H1 (cell line): ENCODE measurements at regions not wholly inside any gene's neighbourhood (a gene's known extent, or its start where the extent isn't known, plus 50 kb on each side); places are given as distances from the start of the nearest gene placed in this dataset.

Experiments used
- CTCF ChIA-PET: fragments of 300-600 bp; sonication (Branson Sonifier 250); formaldehyde crosslinking; loops from one replicate; lab custom pipeline; 2021; ENCODE audit not compliant: partially characterized antibody; lab: Charles Lee
- POLR2A ChIA-PET: fragments of 300-600 bp; sonication (Branson Sonifier 250); formaldehyde crosslinking; loops from one replicate; lab custom pipeline; 2021; ENCODE audit warnings: inconsistent platforms; ENCODE audit not compliant: partially characterized antibody; lab: Charles Lee
- DNase-seq, 2 experiments: peaks; one replicate each; pipeline versions ENCODE4 v3.0.0 to v3.0.0-alpha.2; 2010 to 2022; ENCODE audit warnings: low spot score in 2 of 2, low read depth in 1 of 2, mixed read lengths in 1 of 2
- FAIRE-seq: peaks from 2 replicates; lab custom pipeline; 2011; peaks lifted over from hg19 to GRCh38; lab: Jason Lieb, UNC
- H2AFZ ChIP-seq: 2 replicates; pipeline ENCODE4 v1.8.1; 2012; ENCODE audit warnings: low read length, inconsistent platforms
- H2AK5ac ChIP-seq: 2 replicates; pipeline ENCODE4 v1.6.1; 2013; ENCODE audit warnings: low read depth, low read length
- H2BK120ac ChIP-seq: replicated peaks from 2 replicates; pipeline ENCODE3; 2013; ENCODE audit warnings: low read depth, low read length, inconsistent platforms
- H2BK12ac ChIP-seq: 2 replicates; pipeline ENCODE4 v1.6.1; 2013; ENCODE audit warnings: low read depth, low read length
- H2BK15ac ChIP-seq: 2 replicates; pipeline ENCODE4 v1.6.1; 2013; ENCODE audit warnings: low read length
- H2BK20ac ChIP-seq: 2 replicates; pipeline ENCODE4 v1.6.1; 2013; ENCODE audit warnings: low read length
- H2BK5ac ChIP-seq: 2 replicates; pipeline ENCODE4 v1.6.1; 2013; ENCODE audit warnings: low read depth, low read length
- H3K14ac ChIP-seq: 2 replicates; pipeline ENCODE4 v1.6.1; 2013; ENCODE audit warnings: inconsistent platforms; ENCODE audit not compliant: insufficient read length
- H3K18ac ChIP-seq: 2 replicates; pipeline ENCODE4 v1.6.1; 2013; ENCODE audit warnings: low read length; ENCODE audit errors: extremely low read depth
- H3K23ac ChIP-seq: 2 replicates; pipeline ENCODE4 v1.6.1; 2013; ENCODE audit warnings: inconsistent platforms; ENCODE audit not compliant: insufficient read length
- H3K23me2 ChIP-seq: 2 replicates; pipeline ENCODE4 v1.6.1; 2013; ENCODE audit warnings: low read depth, low read length
- H3K27ac ChIP-seq: 2 replicates; pipeline ENCODE4 v1.6.1; 2011; ENCODE audit warnings: low read depth, low read length, inconsistent platforms
- H3K27me3 ChIP-seq, 4 experiments: replicated peaks in 1 of 4; 1 replicate in 1 of 4; 2 replicates in 3 of 4; pipeline versions ENCODE4 v1.6.1 to v1.8.1; 2011 to 2013; ENCODE audit warnings: low read length in 3 of 4, mild to moderate bottlenecking in 3 of 4, inconsistent platforms in 2 of 4, mixed read lengths in 2 of 4, moderate library complexity in 1 of 4; ENCODE audit not compliant: control insufficient read depth in 3 of 4, insufficient read depth in 3 of 4; ENCODE audit errors: extremely low read depth in 1 of 4
- H3K36me3 ChIP-seq, 4 experiments: 2 replicates each; pipeline versions ENCODE4 v1.6.1 to v1.8.1; 2011 to 2013; ENCODE audit warnings: mild to moderate bottlenecking in 4 of 4, low read length in 3 of 4, moderate library complexity in 2 of 4, control low read depth in 1 of 4, inconsistent platforms in 1 of 4; ENCODE audit not compliant: insufficient read depth in 4 of 4, control insufficient read depth in 2 of 4
- H3K4ac ChIP-seq: replicated peaks from 2 replicates; pipeline ENCODE3; 2013; ENCODE audit warnings: low read length, low read depth, mixed read lengths, inconsistent platforms; ENCODE audit not compliant: insufficient read length
- H3K4me1 ChIP-seq, 4 experiments: replicated peaks in 1 of 4; 1 replicate in 1 of 4; 2 replicates in 3 of 4; pipeline versions ENCODE4 v1.6.1 to v1.8.1; 2011 to 2013; ENCODE audit warnings: low read length in 3 of 4, inconsistent platforms in 2 of 4, mixed read lengths in 1 of 4; ENCODE audit not compliant: insufficient read depth in 4 of 4, control insufficient read depth in 3 of 4
- H3K4me2 ChIP-seq, 2 experiments: 2 replicates each; pipeline versions ENCODE4 v1.6.1 to v1.8.1; 2011 to 2013; ENCODE audit warnings: low read depth in 2 of 2, low read length in 2 of 2, control low read depth in 1 of 2, inconsistent platforms in 1 of 2, mild to moderate bottlenecking in 1 of 2; ENCODE audit not compliant: insufficient read depth in 1 of 2
- H3K4me3 ChIP-seq, 4 experiments: fragments of 200-600, 300-600 bp in 1 of 4; sonication (generic), shearing (Covaris generic), sonication (Bioruptor Twin) in 1 of 4; 2 replicates each; pipeline versions ENCODE4 v1.5.1 to v1.8.1; 2011 to 2016; ENCODE audit warnings: low read length in 4 of 4, low read depth in 3 of 4, control low read depth in 2 of 4, inconsistent platforms in 2 of 4, mild to moderate bottlenecking in 2 of 4, mixed read lengths in 1 of 4, moderate library complexity in 1 of 4; ENCODE audit not compliant: insufficient read depth in 2 of 4; ENCODE audit errors: extremely low read depth in 1 of 4
- H3K56ac ChIP-seq: replicated peaks from 2 replicates; pipeline ENCODE3; 2013; ENCODE audit warnings: low read depth, mild to moderate bottlenecking, mixed read lengths, low read length, inconsistent platforms; ENCODE audit not compliant: insufficient read length
- H3K79me1 ChIP-seq: 2 replicates; pipeline ENCODE4 v1.6.1; 2013; ENCODE audit warnings: low read depth, low read length, control low read depth
- H3K79me2 ChIP-seq, 2 experiments: 2 replicates each; pipeline versions ENCODE4 v1.6.1 to v1.8.1; 2012 to 2013; ENCODE audit warnings: low read length in 2 of 2, mild to moderate bottlenecking in 2 of 2, inconsistent platforms in 1 of 2; ENCODE audit not compliant: insufficient read depth in 2 of 2, control insufficient read depth in 1 of 2
- H3K9ac ChIP-seq, 4 experiments: replicated peaks in 1 of 4; 1 replicate in 1 of 4; 2 replicates in 3 of 4; pipeline versions ENCODE4 v1.6.1 to v1.8.1; 2011 to 2013; ENCODE audit warnings: low read depth in 3 of 4, low read length in 3 of 4, control low read depth in 2 of 4, mild to moderate bottlenecking in 2 of 4, moderate library complexity in 2 of 4, inconsistent platforms in 1 of 4; ENCODE audit errors: extremely low read depth in 1 of 4
- H3K9me3 ChIP-seq, 2 experiments: 2 replicates each; pipeline versions ENCODE4 v1.6.1 to v1.8.1; 2012 to 2013; ENCODE audit warnings: mild to moderate bottlenecking in 2 of 2, moderate library complexity in 2 of 2, control low read depth in 1 of 2, inconsistent platforms in 1 of 2, low read depth in 1 of 2, low read length in 1 of 2, mixed read lengths in 1 of 2; ENCODE audit not compliant: insufficient read depth in 2 of 2
- H4K20me1 ChIP-seq, 2 experiments: replicated peaks in 1 of 2; 2 replicates each; pipeline versions ENCODE3 to v1.8.1; 2011 to 2013; ENCODE audit warnings: inconsistent platforms in 2 of 2, low read length in 2 of 2, mild to moderate bottlenecking in 1 of 2; ENCODE audit not compliant: insufficient read depth in 2 of 2, control insufficient read depth in 1 of 2
- H4K5ac ChIP-seq: 2 replicates; pipeline ENCODE4 v1.6.1; 2013; ENCODE audit warnings: low read length, low read depth, mixed read lengths, inconsistent platforms; ENCODE audit not compliant: insufficient read length
- H4K8ac ChIP-seq: 2 replicates; pipeline ENCODE4 v1.8.0; 2013; ENCODE audit warnings: mild to moderate bottlenecking, moderate library complexity, low read length, inconsistent platforms; ENCODE audit not compliant: insufficient read depth; ENCODE audit errors: extremely low read depth
- H4K91ac ChIP-seq: replicated peaks from 2 replicates; pipeline ENCODE3; 2013; ENCODE audit warnings: low read length, mixed read lengths, inconsistent platforms; ENCODE audit not compliant: insufficient read length
- CBX5 ChIP-seq: fragments of 300-800, 300-1000 bp; sonication (generic); IDR thresholded peaks from 2 replicates; pipeline ENCODE4 v1.7.1; 2016; ENCODE audit warnings: antibody characterized with exemption, low read length, low read depth
- CBX8 ChIP-seq: fragments of 300-800, 300-1000 bp; sonication (generic); IDR thresholded peaks from 2 replicates; pipeline ENCODE4 v1.7.1; 2016; ENCODE audit warnings: low read depth, low read length, borderline replicate concordance
- CEBPB ChIP-seq: IDR thresholded peaks from 2 replicates; pipeline ENCODE4 v1.6.1; 2012; ENCODE audit warnings: low read depth, low read length
- RFX5 ChIP-seq: IDR thresholded peaks from 2 replicates; pipeline ENCODE4 v1.6.1; 2011; ENCODE audit warnings: low read depth, low read length, improper control_type of control experiment, borderline replicate concordance
- SAP30 ChIP-seq: fragments of 300-600 bp; sonication (generic); IDR thresholded peaks from 2 replicates; pipeline ENCODE4 v1.7.1; 2012; ENCODE audit warnings: low read length, moderate library complexity, mild to moderate bottlenecking, inconsistent platforms; ENCODE audit not compliant: insufficient read depth, insufficient replicate concordance
- SIX5 ChIP-seq: IDR thresholded peaks from 2 replicates; pipeline ENCODE4 v1.6.1; 2011; ENCODE audit warnings: mild to moderate bottlenecking, low read depth, low read length
- WGBS, 2 experiments: shearing (Covaris generic) in 1 of 2; methylation state at CpG; one replicate each; pipeline versions ENCODE4 v1.1.6 to v1.1.7; 2013 to 2015; ENCODE audit warnings: low lambda C conversion rate in 2 of 2, mixed read lengths in 2 of 2, inconsistent platforms in 1 of 2, low coverage in 1 of 2, missing lambda C conversion rate in 1 of 2; ENCODE audit not compliant: insufficient replicate concordance in 2 of 2, insufficient coverage in 1 of 2, insufficient read length in 1 of 2; ENCODE audit errors: extremely low coverage in 1 of 2, missing lambda C conversion rate in 1 of 2; 5-methylcytosine and 5-hydroxymethylcytosine counted together

- Histone ChIP-seq H3K14ac (no peak overlapping the region), H3K4me2 (no peak overlapping the region), H4K8ac (no peak overlapping the region), H2BK5ac (0 out of 2 replicates have a peak overlapping the region, but pooled peaks have one; percentile 44), H4K91ac (no peak overlapping the region), H4K5ac (no peak overlapping the region), H3K79me1 (no peaks in the 10 kb centered on the region), H2BK12ac (peak overlapping the region; percentile 77; the same call in 1 of the 2 replicates), H3K4me3 (no peak overlapping the region), H3K56ac (no peak overlapping the region), H3K23me2 (no peaks in the 10 kb centered on the region), H2AFZ (no peak overlapping the region), H3K36me3 (no peaks in the 10 kb centered on the region), H3K9ac (no peak overlapping the region), H3K18ac (no peak overlapping the region), H3K4me1 (peaks cover 0 to 20% (median 5%) of the 10 kb centered on the region in 4 experiments; a peak in 4 of 7 replicates), H2BK15ac (no peak overlapping the region), H3K79me2 (no peaks in the 10 kb centered on the region), H3K27me3 (peaks cover 0 to 3% (median 0%) of the 10 kb centered on the region in 4 experiments; a peak in 3 of 7 replicates), H4K20me1 (no peaks in the 10 kb centered on the region), H3K23ac (no peak overlapping the region), H2BK20ac (no peak overlapping the region), H3K4ac (no peak overlapping the region), H2BK120ac (no peak overlapping the region), H2AK5ac (no peak overlapping the region), H3K9me3 (no peaks in the 10 kb centered on the region), H3K27ac (no peak overlapping the region)
- FAIRE-seq (no peak), DNase-seq (no peak)
- CTCF ChIA-PET, result interaction anchor here (0.7 kb wide), 1 partner anchor 49 kb away, joined by 3 read pairs; no protein-coding TSS in a partner anchor
- 97% methylated on average over 5 of the region's 5 CpGs; no CpG with 5 or more reads in 1 of the 2 experiments for WGBS, 2 experiments
- POLR2A ChIA-PET, result interaction anchor here (2.5 kb wide), 1 partner anchor 12 kb away, joined by 7 read pairs; no protein-coding TSS in a partner anchor
- TF ChIP-seq SAP30 (no peak), CBX5 (no peak), RFX5 (no peak), SIX5 (no peak), CEBPB (no peak), CBX8 (no peak)
These were observed 56.4 kb upstream of the IRX3 start for GRCh38 chr16:54342966-54343365.
